ENCODE measurements at regions not wholly inside any gene's neighbourhood (a gene's known extent, or its start where the extent isn't known, plus 50 kb on each side); places are given as distances from the start of the nearest gene placed in this dataset.

- DNase-seq, result no peak
- TF ChIP-seq GATA1 (IDR thresholded peaks at IDR 0.05; ENCODE audit: low read depth, low read length) (no peak), POLR2A (IDR thresholded peaks at IDR 0.05; ENCODE audit: low read length) (no peak)
Observed at GRCh38 chr3:18885612-18886011, 262.7 kb upstream of the KCNH8 start.

GRCh38 chr3:18883571-18883970 is 264.7 kb upstream of the KCNH8 start:
- DNase-seq, result no peak
- TF ChIP-seq POLR2A (IDR thresholded peaks at IDR 0.05; ENCODE audit: low read length), result no peak
- TF ChIP-seq GATA1 (IDR thresholded peaks at IDR 0.05; ENCODE audit: low read depth, low read length), result no peak

DNA sequence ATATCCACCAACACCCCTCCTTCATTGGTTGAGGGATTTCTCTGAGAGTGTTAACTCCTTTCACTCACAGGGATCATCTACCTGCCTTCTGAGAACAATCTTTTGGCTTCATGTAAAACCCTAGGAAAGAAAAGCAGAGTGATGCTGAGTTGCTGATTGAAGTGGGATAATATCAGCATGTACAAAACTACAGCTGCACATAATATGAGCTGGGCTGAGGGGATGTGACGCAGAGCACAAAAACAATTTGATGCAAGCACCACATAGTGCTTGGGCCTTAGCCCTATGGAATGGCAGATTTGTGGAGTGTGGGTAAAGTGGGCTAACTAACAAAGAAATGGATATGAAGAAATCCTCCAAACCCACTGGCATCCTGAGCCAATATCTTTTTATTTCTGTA is 267.6 kb upstream of the KCNH8 start:
- DNase-seq, result no peak
- TF ChIP-seq GATA1 (IDR thresholded peaks at IDR 0.05; ENCODE audit: low read depth, low read length) (no peak), POLR2A (IDR thresholded peaks at IDR 0.05; ENCODE audit: low read length) (no peak)

- no peak for TF ChIP-seq POLR2A (IDR thresholded peaks at IDR 0.05; ENCODE audit: low read length)
- no peak for TF ChIP-seq GATA1 (IDR thresholded peaks at IDR 0.05; ENCODE audit: low read depth, low read length)
- no peak for DNase-seq
Observed at GRCh38 chr3:18872466-18872865, 275.8 kb upstream of the KCNH8 start.

DNA sequence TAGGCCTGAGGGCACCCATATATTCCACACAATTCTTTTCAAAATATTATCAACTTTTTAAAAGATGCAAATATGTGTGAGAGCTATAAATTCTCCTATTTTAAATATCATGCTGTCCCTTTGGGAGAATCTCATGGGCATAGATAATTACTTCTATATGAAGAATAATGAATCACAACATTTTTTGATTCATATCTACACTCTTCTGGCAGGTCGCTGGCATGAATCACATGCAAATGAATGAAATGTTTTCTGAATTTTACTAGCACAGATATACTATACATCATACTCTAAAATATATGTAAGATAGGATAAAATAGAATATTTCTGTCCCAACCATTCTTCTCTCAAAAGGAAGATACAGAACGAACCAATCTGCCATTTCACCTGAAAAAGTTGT is 277.7 kb upstream of the KCNH8 start:
- DNase-seq, result no peak
- TF ChIP-seq GATA1 (IDR thresholded peaks at IDR 0.05; ENCODE audit: low read depth, low read length), result no peak
- no peak for TF ChIP-seq POLR2A (IDR thresholded peaks at IDR 0.05; ENCODE audit: low read length)

- DNase-seq, result no peak
- TF ChIP-seq GATA1 (IDR thresholded peaks at IDR 0.05; ENCODE audit: low read depth, low read length) (no peak), POLR2A (IDR thresholded peaks at IDR 0.05; ENCODE audit: low read length) (no peak)
Observed at GRCh38 chr3:18870074-18870640, 278.2 kb upstream of the KCNH8 start.

GRCh38 chr3:18868911-18869689 is 279.2 kb upstream of the KCNH8 start:
- no peak for TF ChIP-seq POLR2A (IDR thresholded peaks at IDR 0.05; ENCODE audit: low read length)
- no peak for TF ChIP-seq GATA1 (IDR thresholded peaks at IDR 0.05; ENCODE audit: low read depth, low read length)
- no peak for DNase-seq

GRCh38 chr3:18866899-18867298 is 281.4 kb upstream of the KCNH8 start:
- DNase-seq, result no peak
- TF ChIP-seq GATA1 (IDR thresholded peaks at IDR 0.05; ENCODE audit: low read depth, low read length), result no peak

GRCh38 chr3:18864933-18865731 is 283.2 kb upstream of the KCNH8 start:
- TF ChIP-seq GATA1 (IDR thresholded peaks at IDR 0.05; ENCODE audit: low read depth, low read length) (no peak), POLR2A (IDR thresholded peaks at IDR 0.05; ENCODE audit: low read length) (no peak)
- no peak for DNase-seq

DNA sequence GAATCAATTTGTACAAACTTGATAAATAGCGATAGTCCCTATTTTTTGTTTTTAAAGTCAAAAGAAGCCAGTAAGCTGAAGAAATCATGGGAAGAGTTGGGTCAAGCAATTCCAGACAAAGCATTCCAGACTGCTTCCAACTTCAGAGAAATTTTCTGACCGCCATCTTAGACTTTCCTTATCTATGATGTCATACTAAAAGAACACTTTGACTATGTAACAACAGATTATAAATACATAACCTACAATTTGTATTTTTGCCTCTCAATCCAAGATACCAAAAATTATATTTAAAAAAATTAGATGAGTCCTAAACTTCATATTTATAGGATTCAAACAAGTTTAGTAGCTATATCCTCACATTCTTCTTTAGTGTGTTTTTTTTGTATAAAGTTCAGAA is 286.2 kb upstream of the KCNH8 start:
- DNase-seq, result no peak
- TF ChIP-seq GATA1 (IDR thresholded peaks at IDR 0.05; ENCODE audit: low read depth, low read length) (no peak), POLR2A (IDR thresholded peaks at IDR 0.05; ENCODE audit: low read length) (no peak)

GRCh38 chr3:18861137-18861536 is 287.2 kb upstream of the KCNH8 start:
- TF ChIP-seq POLR2A (IDR thresholded peaks at IDR 0.05; ENCODE audit: low read length) (no peak), GATA1 (IDR thresholded peaks at IDR 0.05; ENCODE audit: low read depth, low read length) (no peak)
- DNase-seq, result no peak

DNA sequence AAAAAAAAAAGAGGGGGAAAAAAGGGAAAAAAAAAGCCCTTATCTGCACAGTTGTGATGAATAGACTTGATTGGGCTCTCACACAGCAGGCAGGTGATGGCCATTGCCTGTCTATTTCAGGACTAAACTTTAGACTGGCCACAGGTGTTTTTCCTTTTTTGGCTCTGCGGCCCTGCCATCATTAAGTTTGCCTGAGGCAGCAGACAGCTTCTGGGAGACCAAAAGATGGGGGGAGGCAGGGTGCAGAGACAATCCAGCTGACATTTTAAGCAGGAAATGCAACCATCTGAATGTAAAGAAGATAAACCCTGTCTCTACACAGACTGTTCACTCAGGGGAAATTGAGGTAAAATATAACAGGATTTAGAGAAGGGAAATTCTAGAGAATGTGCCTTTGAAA is 295.0 kb upstream of the KCNH8 start:
- TF ChIP-seq POLR2A (IDR thresholded peaks at IDR 0.05; ENCODE audit: low read length) (no peak), GATA1 (IDR thresholded peaks at IDR 0.05; ENCODE audit: low read depth, low read length) (no peak)
- no peak for DNase-seq

- DNase-seq, result peak in 1 of 2 experiments; percentile 4
- TF ChIP-seq GATA1 (IDR thresholded peaks at IDR 0.05; ENCODE audit: low read depth, low read length) (no peak), POLR2A (IDR thresholded peaks at IDR 0.05; ENCODE audit: low read length) (no peak)
Observed at GRCh38 chr3:18847583-18848197, 300.6 kb upstream of the KCNH8 start.

GRCh38 chr3:18843983-18844382 is 304.3 kb upstream of the KCNH8 start:
- no peak for DNase-seq
- TF ChIP-seq POLR2A (IDR thresholded peaks at IDR 0.05; ENCODE audit: low read length), result no peak
- TF ChIP-seq GATA1 (IDR thresholded peaks at IDR 0.05; ENCODE audit: low read depth, low read length), result no peak

Measured in erythroblast (primary cell).